ENCODE measurements at regions not wholly inside any gene's neighbourhood (a gene's known extent, or its start where the extent isn't known, plus 50 kb on each side); places are given as distances from the start of the nearest gene placed in this dataset.

DNA sequence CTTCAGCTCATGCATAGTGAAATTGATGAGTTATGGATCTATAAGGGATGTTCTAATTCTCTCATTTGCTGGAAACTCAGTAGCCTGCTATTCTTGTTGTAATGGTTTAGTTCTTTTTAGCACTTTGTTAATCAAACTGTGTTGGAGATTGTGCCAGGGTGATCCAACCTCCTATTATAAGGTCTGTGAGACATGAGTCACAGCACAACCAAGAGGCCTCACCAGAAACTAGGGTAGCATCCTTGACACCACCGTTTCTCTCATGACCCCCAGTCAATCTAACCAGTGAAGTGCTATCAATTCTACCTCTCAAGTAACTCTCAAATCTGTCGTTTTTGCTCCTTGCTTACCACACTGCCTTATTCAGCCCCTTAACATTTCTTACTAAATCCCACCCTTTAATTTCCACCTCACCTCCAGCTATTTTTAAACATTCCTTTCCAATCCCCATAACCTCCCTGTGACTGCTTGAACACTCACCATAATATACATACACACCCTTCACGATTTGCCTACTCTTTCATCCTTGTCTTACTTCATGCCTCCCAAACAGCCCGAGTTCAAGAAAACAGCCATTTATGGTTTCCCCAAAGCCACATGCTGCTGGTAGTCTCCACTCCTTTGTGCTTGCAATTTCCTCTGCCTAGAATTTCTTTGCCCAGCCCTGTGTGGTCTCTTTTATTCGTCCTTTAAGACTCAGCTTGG is 53.9 kb upstream of the NUDT4 start:
- H3K27ac ChIP-seq (replicated peaks) = no peak overlapping the region
- H3K27me3 ChIP-seq (ENCODE audit: low read depth) = no peaks in the 10 kb centered on the region
- H3K9me3 ChIP-seq (replicated peaks) = no peaks in the 10 kb centered on the region
- intact Hi-C loops (cut with micrococcal nuclease) = no loop called here
- TF ChIP-seq, protein P1, sequence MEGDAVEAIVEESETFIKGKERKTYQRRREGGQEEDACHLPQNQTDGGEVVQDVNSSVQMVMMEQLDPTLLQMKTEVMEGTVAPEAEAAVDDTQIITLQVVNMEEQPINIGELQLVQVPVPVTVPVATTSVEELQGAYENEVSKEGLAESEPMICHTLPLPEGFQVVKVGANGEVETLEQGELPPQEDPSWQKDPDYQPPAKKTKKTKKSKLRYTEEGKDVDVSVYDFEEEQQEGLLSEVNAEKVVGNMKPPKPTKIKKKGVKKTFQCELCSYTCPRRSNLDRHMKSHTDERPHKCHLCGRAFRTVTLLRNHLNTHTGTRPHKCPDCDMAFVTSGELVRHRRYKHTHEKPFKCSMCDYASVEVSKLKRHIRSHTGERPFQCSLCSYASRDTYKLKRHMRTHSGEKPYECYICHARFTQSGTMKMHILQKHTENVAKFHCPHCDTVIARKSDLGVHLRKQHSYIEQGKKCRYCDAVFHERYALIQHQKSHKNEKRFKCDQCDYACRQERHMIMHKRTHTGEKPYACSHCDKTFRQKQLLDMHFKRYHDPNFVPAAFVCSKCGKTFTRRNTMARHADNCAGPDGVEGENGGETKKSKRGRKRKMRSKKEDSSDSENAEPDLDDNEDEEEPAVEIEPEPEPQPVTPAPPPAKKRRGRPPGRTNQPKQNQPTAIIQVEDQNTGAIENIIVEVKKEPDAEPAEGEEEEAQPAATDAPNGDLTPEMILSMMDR (IDR thresholded peaks at IDR 0.05; ENCODE audit: borderline replicate concordance) = no peak
- no peaks in the 10 kb centered on the region for H3K36me3 ChIP-seq
- peaks cover 13% of the 10 kb centered on the region for H3K4me1 ChIP-seq
- no peak for DNase-seq
- no peak overlapping the region for H3K4me3 ChIP-seq

DNA sequence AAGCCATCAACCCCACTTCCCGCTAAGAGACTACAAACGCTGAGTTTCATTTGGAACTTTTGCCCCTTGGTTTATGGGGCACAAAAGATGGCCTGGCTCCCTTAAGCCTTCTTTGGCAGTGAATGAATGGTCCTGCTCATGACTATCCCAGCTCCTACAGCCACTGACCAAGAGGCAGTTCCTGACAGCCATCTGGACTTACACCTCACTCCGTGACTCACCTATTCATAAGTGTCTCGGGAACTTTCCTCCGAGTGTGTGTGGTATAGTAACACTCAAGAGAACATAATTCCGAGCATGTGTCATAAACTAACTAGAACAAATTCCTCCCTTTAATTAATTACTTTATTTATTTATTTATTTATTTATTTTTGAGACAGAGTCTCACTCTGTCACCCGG is 51.9 kb upstream of the NUDT4 start:
- Histone ChIP-seq H3K27ac (replicated peaks) (no peak overlapping the region), H3K4me3 (no peak overlapping the region), H3K36me3 (no peaks in the 10 kb centered on the region), H3K27me3 (ENCODE audit: low read depth) (no peaks in the 10 kb centered on the region), H3K9me3 (replicated peaks) (no peaks in the 10 kb centered on the region), H3K4me1 (peaks cover 4% of the 10 kb centered on the region)
- TF ChIP-seq, protein P1 (IDR thresholded peaks at IDR 0.05; ENCODE audit: borderline replicate concordance) = no peak
- DNase-seq = no peak
- intact Hi-C loops (cut with micrococcal nuclease) = no loop called here
